GM18858 (cell line): ENCODE measurements at regions not wholly inside any gene's neighbourhood (a gene's known extent, or its start where the extent isn't known, plus 50 kb on each side); places are given as distances from the start of the nearest gene placed in this dataset.
"Not testable (repeated sequence)": the region's sequence is repeated elsewhere in the genome, so short reads cannot be mapped to it uniquely, and the experiment has no call there.

ENCODE experiments used
- ATAC-seq: cut with Tn5 transposase; IDR thresholded peaks from one replicate; pipeline ENCODE4 v1.9.1; 2021; ENCODE audit not compliant: unreplicated experiment

GRCh38 chr22:48757135-48757534, 1070.5 kb downstream of the BRD1 start:
- not testable (repeated sequence) for ATAC-seq

- ATAC-seq: no peak
Observed at GRCh38 chr22:48756146-48757111, 1071.2 kb downstream of the BRD1 start.

DNA sequence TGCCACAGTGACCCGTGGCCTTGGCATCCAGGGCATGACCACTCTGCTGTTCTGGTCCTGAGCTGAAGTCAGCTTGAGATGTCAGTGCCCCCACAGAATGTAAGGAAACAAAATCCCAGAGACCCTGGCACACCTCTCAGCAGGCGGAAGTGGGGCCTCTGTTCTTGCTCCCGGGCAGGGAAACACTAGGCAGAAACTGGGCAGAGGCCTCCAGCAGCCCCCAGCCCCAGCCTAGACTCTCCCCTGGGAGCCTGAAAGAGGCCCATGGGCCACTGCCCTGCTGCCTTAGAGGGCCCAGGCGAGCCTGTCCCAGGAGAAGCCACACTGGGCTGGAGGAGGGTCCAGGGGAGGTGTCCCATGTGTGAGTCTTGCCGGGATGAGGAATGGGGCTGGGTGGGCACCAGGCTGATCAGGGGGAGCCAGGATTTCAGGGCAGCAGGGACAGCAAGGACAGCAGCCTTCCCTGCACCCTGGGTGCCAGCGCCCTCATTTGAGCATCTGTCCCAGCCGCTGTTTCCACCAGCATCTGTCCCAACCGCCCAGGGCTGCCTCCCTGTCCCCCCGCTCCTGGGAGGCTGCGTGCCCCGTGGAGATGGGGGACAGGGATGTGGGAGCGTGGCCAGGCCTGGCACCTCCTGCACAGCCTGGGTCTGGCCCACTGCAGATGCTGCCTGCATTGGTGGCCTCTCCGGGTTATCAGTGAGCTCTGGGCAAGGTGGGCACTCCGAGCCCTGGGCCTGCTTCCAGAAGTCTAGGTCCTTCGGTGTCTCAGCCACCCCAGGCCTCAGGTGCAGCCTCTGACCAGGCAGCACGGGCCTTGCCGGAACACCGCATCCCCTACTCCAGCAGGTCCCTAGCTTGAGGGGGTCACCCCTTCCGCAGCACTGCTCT, 1072.4 kb downstream of the BRD1 start:
- ATAC-seq: no peak

GRCh38 chr22:48754611-48755058, 1073.0 kb downstream of the BRD1 start:
- ATAC-seq: no peak

DNA sequence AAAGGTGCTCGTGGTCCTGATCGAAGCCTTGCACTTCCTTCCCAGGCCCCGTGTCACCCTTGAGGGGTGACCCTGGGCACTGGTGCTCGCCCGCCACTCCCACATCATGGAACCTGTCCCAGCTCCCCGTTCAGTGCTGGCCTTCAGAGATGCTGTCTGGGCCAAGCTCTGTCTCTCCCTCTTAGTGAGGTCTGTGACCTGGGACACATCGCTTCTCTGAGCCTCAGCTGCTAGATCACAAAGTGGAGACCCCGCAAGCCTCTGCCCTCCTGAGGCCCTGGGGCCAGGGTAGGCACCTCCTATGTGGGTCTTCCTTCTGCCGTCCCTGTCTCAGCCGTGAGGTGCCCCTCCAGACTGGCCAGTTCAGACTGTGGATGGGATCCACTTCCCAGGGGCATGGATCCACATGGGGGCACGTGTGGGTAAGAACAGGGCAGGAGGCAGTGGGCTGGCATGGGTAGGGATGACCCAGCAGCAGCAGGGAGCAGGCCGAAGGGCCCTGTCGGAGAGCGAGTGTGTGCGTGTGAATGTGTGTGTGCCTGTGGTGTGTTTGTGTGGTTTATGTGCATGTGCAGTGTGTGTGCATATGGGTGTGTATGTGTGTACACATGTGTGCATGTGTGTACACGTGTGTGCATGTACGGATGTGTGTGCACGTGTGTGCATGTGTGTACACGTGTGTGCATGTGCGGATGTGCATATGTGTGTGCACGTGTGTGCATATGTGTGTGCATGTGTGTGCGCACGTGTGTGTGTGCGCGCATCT, 1073.7 kb downstream of the BRD1 start:
- no peak for ATAC-seq

GRCh38 chr22:48753381-48753730, 1074.3 kb downstream of the BRD1 start:
- no peak for ATAC-seq

- no peak for ATAC-seq
Observed at GRCh38 chr22:48752451-48753380, 1075.0 kb downstream of the BRD1 start.

DNA sequence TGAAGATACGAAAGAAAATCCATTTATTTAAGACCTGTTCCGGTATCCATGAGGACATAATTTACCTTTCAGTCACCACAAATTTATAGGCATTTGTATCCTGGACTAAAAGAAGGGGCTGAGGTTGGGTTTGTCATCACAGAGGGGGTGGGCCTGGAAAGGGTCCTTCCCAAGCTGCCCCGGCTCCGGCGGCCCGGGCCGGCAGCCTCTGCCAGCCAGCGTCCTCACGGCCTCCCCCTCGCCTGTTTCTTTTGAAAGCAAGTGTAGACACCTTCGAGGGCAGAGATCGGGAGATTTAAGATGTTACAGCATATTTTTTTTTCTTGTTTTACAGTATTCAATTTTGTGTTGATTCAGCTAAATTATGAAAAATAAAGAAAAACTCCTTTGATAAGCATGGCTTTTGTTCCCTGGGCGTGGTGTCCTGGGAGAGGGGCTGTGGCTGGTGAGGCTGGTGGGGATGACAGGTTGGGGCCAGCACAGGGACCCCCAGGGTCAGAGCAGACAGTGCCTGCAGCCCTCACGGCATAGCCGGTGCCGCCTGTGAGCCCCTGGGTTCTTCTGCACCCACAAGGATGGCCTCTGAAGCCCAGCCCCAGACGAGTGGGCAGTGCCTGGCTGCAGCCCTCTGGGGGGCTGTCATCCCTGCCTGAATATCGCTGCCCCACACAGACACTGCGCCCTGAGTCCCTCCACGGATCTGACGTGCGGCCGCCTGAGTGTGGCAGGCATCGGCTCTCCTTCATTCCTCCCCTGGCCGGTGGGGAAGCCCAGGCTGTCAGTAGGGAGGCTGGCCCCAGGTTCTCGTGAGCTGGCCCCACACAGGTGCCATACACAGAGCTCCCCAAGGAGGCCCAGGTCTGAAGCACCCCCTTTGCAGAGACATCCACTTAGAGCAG, 1075.9 kb downstream of the BRD1 start:
- no peak for ATAC-seq

- no peak for ATAC-seq
Observed at GRCh38 chr22:48750826-48751440, 1076.7 kb downstream of the BRD1 start.

DNA sequence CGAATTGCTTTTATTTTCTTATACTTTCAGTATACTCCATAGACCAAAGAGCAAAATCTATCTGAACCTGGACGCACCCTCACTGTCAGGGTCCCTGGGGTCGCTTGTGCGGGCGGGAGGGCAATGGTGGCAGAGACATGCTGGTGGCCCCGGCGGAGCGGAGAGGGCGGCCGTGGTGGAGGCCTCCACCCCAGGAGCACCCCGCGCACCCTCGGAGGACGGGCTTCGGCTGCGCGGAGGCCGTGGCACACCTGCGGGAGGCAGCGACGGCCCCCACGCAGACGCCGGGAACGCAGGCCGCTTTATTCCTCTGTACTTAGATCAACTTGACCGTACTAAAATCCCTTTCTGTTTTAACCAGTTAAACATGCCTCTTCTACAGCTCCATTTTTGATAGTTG, 1077.4 kb downstream of the BRD1 start:
- ATAC-seq: no peak

GRCh38 chr22:48749555-48750227, 1078.0 kb downstream of the BRD1 start:
- ATAC-seq: no peak

- no peak for ATAC-seq
Observed at GRCh38 chr22:48748860-48749554, 1078.7 kb downstream of the BRD1 start.

- ATAC-seq: no peak
Observed at GRCh38 chr22:48748113-48748859, 1079.4 kb downstream of the BRD1 start.

GRCh38 chr22:48746789-48747425, 1080.8 kb downstream of the BRD1 start:
- ATAC-seq: no peak

- ATAC-seq: no peak
Observed at GRCh38 chr22:48745842-48746788, 1081.6 kb downstream of the BRD1 start.
